M059J (cell line): ENCODE measurements at regions not wholly inside any gene's neighbourhood (a gene's known extent, or its start where the extent isn't known, plus 50 kb on each side); places are given as distances from the start of the nearest gene placed in this dataset.
A peak's percentile ranks its signal among the peaks of the same experiment; 100 is the strongest.
"Not testable (repeated sequence)": the region's sequence is repeated elsewhere in the genome, so short reads cannot be mapped to it uniquely, and the experiment has no call there.

Experiments
- DNase-seq: peaks from one replicate; pipeline ENCODE4 v3.0.0-alpha.2; 2012; ENCODE audit warnings: low read depth

DNA sequence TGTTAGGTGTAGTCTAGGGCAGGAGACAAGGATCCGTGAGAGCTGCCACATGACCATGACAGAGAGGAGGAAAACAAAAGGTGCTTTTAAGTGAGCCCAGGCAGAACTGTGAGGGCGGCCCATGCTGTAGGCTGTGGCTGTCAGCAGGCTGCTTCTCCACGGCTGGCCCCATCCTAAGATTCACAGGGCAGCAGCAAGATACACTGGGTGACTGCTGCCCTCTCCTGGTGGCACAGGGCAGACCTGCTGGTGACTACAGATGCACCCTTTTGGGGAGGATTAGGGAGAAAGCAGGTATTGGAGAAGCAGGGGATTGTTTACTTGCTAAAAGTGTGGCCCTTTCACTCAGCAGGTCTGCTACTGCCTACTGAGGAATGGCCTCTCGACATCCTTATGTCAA, 112.2 kb upstream of the CCZ1B start:
- DNase-seq, result peak; percentile 25

DNA sequence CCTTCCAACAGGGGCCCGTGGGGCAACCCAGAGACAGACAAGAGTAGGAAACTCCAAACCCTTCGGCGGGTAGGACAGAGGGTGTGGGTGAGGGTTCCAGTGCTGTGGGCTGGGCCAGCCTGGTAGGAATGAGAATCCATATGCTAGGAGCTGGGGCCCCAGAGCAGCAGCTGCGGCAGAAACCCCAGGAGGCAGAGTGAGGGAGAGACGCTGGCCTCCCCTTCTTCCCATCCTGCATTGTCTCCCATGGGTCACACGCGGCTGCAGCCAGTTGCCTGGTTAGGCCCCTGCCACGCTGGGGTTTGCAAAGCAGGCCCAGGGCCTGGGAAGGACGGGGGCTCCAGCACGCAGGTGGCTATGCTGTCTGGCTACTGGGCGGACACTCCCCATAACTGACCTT, 113.1 kb upstream of the CCZ1B start:
- not testable (repeated sequence) for DNase-seq

DNA sequence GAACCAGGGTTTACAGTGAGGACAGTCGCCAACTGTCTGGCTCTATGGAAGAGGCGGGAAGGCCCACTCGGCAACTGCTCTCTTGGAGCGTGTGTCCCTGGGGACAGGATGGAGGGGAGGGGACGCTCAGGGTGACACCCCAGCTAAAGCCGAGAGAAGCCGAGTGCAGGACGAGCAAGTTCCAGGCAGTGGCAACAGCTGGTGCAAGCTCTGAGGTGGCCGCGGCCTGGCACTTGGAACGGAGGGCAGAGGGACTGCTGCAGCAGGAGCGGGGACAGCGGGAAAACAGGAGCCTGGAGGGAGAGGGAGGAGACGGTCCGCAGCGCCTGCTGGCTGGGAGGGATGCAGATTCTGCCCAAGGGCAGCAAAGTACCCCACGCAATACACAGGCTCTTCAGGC, 113.8 kb upstream of the CCZ1B start:
- not testable (repeated sequence) for DNase-seq

DNA sequence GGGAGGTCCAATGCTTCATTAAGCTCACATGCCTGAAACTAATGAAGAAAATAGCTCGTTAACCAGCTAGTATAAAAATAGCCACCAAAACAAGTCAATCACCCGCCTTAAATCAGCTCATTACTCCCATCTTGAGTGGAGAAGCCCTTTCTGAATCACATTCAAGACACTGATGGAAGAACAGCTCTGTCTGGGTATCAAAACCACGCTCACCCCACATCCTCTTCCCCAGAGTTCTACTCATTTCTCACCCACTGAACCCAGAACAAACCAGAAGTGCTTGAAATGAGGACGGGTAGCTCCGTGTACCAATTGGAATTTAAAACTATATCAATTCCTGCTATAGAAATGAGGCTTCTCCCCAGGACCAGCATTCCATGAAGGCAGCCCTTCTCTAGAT, 120.8 kb upstream of the CCZ1B start:
- DNase-seq, result not testable (repeated sequence)

DNA sequence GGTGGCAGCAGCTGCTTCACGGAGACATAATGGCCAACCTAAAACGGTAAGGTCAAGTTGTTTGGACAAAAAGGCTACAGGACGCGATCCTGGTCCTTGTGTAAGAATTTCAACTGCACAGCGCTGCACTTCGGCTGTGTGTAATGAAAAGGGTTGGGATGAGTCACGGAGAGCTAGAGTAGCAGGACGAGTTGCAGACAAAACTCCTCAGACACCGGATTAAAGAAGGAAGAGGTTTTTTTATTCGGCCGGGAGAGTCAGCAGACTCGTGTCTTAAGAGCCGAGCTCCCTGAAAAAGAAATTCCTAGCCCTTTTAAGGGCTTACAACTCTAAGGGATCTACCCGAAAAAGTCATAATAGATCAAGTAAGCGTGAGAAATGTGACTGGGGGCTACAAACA, 124.2 kb upstream of the CCZ1B start:
- peak; percentile 42 for DNase-seq

DNA sequence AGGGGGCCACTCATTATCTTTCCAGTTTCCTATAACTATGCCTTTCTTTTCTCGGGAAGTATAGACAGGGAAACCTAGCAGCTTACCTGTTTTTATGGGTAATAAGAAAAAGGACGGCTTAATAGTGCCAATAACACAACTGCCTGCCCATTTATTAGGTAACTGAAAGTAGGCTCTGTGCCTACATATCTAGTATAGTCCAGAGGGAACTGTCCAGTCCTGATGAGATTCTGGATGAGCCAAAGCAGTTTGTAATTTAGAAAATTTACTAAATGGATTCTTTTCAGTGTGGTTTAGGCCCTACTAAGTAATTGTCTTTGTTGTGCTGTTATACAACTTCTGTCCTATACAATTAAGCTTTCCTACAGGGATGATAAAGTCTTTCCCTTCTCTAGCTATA, 125.5 kb upstream of the CCZ1B start:
- not testable (repeated sequence) for DNase-seq

DNA sequence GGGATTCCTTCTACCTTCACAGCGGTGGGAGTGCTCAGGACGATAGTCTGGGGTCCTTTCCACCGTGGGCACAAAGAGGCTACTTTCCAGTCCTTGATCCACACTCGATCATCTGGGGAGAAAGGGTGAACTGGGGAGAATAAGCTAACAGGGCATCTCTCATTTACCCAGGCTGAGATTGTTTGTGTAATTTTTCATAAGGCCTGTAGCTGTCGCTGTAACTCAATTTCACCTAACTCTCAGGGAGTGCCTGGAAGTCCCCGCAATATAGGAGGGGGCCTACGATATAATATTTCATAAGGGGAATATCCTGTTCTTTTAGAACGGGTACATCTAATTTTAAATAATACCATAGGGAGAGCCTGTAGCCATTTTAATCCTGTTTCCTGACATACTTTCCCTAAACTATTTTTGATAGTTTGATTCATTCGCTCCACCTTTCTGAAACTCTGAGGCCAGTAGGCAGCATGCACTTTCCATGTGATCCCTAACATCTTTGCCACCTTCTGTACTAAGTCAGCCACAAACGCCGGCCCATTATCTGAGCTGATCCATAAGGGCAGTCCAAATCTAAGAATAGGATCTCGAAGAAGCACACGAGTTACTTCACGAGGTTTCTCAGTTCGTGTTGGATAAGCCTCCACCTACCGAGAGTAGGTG, 127.2 kb upstream of the CCZ1B start:
- not testable (repeated sequence) for DNase-seq

DNA sequence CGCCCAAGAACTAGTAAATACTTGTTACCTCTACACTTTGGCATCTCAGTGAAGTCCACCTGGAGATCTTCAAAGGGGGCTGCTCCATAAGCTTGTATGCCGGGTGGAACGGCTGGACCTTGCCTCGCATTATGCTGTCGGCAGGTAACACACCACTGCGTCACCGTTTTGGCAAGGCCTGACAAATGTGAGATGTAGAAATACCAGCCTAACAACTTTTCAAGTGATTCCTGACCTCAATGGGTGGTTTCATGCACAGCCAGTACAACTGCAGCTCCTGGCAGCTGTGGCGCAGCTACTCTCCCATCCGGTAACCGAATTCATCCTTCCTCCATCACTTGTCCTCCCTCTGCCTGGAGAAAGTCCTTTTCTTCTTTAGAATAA, 127.7 kb upstream of the CCZ1B start:
- DNase-seq, result not testable (repeated sequence)

DNA sequence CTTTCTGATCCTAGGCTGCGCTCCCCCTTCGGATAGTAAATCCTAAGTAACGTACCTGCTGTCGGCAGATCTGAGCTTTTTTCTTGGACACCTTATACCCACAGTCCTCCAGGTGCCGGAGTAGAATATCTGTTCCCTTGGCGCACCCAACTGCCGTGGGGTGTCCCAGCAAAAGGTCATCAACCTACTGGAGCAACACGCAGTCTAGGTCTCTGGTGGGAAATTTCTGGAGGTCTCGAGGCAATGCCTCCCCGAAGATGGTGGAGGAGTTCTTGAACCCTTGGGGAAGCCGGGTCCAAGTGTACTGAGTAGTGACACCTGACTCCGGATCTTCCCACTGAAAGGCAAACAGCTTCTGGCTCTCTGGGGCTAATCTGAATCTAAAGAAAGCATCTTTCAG, 129.3 kb upstream of the CCZ1B start:
- not testable (repeated sequence) for DNase-seq

DNA sequence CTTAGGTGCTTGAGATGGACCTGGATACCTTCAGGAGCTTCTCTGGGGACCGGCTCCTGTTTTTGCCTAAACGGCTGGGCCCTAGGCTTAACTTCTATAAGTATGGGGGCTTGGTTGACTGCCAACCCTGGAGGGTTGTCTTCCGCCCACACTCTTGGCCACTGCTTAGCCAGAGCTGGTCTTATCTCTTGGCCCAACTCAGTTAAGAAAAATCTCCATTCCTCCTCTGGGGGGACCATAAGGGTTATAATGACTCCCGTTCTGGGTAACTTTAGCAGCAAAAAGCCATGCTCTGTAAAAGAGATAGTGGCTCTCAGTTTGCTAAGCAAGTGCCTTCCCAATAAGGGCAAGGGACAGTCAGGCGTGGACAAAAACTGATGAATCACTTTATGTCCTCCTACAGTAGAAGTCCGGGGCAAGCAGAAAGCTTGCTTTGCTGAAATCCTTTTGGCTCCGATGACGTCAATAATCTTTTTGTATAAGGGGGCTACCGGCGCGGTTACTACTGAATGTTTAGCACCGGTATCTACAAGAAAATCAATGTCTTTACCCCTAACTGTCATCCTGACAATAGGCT, 130.0 kb upstream of the CCZ1B start:
- not testable (repeated sequence) for DNase-seq

DNA sequence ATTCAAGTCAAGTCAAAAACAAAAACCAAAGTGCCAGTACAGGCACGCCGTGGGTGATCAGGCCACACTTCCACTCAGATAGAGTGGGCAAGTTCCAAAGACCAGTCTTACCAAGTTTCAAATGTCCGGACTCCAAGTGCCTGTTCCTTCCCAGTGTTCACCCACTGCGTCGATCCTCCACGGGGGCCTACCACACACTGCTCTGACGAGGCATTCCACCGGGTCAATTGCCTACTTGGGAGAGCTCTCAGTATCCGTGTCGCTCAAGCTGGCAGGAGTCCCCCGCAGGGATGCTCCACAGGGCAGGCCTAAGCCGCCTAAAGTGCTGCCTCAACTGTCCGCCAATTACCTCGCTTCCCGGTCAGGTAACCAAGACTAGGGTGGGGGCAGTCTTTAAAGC, 132.3 kb upstream of the CCZ1B start:
- DNase-seq, result not testable (repeated sequence)

DNA sequence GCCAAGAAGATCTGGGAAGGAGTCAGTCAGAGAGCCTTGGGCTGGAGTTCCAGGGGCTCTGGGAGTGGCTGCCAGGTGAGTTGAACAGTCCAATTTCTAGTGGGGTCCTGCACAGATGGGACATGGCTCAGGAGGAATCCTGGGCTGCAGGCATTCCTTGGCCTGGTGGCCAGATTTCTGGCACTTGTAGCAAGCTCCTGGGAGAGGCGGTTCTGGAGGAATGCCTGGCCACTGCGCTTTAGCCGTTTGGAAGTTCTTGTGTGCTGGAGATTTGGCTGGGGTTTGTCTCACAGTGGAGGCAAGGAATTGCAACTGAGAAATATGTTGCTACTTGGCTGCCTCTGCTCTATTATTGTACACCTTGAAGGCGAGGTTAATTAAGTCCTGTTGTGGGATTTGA, 133.9 kb upstream of the CCZ1B start:
- DNase-seq, result not testable (repeated sequence)

DNA sequence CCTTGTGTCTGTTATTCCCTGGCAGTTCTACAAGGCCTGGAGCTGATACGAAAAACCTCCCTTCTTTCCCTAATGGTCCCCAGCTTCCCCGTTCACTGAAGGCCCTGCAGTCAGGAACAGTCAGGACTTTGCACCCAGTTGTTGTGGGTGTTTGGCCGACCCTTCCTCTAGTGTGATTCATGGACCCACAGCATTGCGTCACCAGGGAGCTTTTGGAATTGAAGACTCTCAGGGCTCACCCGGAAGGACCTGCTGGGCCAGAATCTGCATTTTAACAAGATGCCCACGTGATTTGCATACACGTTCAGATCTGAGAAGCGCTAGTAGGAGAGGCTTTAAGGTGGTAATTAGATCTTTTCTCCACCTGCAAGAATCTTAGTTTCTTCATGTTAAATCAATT, 136.8 kb upstream of the CCZ1B start:
- not testable (repeated sequence) for DNase-seq

DNA sequence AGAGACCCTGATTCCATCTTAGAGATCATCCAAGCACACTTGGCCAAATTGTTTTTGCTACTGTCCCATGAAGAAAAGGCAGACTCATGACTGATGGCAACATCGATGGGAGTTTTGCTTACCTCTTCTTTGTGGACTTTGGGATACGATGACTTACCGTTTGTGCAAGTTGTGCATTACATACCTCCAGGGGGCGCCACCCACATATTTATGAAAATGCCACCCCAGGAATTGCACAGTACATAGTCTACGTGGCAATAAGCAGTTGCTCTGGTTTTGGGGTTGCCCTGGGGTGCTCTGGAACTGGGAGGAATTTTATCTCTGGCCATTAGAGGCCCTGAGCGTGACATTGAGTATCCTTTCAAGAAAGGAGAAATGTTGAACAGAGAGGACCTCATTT, 139.0 kb upstream of the CCZ1B start:
- DNase-seq, result peak; percentile 39

DNA sequence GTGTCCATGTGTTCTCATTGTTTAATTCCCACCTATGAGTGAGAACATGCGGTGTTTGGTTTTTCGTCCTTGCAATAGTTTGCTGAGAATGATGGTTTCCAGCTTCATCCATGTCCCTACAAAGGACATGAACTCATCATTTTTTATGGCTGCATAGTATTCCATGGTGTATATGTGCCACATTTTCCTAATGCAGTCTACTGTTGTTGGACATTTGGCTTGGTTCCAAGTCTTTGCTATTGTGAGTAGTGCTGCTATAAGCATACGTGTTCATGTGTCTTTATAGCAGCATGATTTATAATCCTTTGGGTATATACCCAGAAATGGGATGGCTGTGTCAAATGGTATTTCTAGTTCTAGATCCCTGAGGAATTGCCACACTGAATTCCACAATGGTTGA, 144.1 kb upstream of the CCZ1B start:
- DNase-seq, result not testable (repeated sequence)

DNA sequence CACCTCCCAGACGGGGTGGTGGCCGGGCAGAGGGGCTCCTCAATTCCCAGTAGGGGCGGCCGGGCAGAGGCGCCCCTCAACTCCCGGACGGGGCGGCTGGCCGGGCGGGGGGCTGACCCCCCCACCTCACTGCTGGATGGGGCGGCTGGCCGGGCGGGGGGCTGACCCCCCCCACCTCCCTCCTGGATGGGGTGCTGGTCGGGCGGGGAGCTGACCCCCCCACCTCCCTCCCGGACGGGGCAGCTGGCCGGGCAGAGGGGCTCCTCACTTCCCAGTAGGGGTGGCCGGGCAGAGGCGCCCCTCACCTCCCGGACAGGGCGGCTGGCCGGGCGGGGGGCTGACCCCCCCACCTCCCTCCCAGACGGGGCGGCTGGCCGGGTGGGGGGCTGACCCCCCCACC, 148.8 kb upstream of the CCZ1B start:
- DNase-seq, result not testable (repeated sequence)

DNA sequence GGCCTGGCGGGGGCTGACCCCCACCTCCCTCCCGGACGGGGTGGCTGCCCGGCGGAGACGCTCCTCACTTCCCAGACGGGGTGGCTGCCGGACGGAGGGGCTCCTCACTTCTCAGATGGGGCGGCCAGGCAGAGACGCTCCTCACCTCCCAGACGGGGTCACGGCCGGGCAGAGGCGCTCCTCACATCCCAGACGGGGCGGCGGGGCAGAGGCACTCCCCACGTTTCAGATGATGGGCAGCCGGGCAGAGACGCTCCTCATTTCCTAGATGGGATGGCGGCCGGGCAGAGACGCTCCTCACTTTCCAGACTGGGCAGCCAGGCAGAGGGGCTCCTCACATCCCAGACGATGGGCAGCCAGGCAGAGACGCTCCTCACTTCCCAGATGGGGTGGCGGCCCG, 149.3 kb upstream of the CCZ1B start:
- DNase-seq, result not testable (repeated sequence)

DNA sequence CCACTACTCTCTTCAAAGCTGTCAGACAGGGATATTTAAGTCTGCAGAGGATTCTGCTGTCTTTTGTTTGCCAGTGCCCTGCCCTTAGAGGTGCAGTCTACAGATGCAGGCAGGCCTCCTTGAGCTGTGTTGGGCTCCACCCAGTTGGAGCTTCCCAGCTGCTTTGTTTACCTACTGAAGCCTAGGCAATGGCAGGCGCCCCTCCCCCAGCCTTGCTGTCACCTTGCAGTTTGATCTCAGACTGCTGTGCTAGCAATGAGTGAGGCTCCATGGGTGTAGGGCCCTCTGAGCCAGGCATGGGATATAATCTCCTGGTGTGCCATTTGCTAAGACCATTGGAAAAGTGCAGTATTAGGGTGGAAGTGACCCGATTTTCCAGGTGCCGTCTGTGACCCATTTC, 151.3 kb upstream of the CCZ1B start:
- DNase-seq, result not testable (repeated sequence)

DNA sequence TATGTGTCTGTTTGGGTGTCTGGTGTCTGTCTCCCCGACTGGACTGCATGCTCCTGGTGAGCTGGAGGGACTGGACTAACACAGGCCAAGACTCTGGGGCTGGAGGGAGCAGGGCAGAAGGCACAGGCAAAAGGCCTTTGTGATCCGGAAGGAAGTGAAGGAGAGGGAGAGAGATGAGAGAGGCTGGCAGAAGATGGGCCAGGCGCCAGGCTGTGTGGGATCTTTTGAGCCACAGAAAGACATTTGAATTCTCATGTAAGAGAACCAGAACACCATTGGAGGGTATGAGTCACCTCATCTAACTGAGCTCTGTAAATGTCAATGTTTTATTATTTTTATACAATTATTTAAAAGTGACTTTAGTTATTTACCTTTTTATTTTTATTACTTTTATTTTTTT, 152.3 kb upstream of the CCZ1B start:
- peak; percentile 79 for DNase-seq

DNA sequence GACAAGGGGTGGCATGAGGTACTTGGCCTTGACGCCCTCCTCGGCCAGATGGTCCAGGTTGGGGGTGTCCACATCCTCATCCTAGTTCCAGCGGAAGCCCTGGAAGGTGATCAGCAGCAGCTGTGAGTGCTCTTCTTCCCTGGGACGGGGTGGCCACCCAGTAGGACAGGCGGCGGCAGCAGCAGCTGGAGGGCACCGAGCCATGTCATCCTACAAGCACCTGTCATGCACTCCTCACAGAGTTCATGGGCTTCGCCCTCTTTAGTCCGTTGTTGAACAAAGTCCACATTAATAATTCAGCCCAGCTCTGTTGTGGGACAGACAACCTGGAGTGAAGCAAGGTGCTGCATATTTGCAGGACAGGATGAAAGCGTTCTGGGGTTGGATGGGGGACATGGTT, 153.4 kb upstream of the CCZ1B start:
- DNase-seq, result not testable (repeated sequence)

DNA sequence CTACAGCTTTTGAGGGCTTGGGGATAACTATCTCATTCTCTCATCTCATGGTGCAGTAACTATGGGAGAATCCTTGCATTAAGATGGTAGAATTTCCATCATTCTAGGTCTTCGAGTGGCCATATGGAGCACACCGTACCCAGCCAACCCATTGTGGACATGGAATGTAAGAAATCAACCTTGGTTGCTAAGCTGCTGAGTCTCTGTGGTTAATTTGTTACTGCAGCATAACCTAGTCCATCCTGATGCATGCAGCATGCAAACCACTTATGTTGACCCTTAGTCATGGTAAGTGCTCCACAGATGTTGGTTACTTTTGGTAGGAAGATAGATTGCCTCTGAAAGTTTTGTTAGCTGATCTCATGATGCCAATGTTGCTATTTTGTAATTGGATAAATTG, 156.3 kb upstream of the CCZ1B start:
- not testable (repeated sequence) for DNase-seq

DNA sequence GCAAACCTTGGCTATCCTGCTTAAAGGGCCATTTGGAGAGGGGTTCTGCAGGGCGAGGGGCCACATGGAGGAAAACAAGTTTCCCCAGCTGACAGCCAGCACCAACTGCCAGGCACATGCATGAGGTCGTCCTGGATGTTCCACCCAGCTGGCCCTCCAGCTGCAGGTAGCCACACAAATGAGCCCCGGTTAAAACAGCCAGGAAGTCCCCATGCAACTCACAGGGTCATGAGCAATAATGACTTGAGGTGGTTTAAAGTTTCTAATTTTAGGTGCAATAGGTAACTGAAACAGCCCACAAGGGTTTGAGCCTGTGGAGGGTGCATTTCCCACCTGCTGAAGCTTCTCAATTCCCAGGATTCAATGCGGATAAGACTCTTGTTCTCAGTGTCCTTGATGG, 160.8 kb upstream of the CCZ1B start:
- not testable (repeated sequence) for DNase-seq

DNA sequence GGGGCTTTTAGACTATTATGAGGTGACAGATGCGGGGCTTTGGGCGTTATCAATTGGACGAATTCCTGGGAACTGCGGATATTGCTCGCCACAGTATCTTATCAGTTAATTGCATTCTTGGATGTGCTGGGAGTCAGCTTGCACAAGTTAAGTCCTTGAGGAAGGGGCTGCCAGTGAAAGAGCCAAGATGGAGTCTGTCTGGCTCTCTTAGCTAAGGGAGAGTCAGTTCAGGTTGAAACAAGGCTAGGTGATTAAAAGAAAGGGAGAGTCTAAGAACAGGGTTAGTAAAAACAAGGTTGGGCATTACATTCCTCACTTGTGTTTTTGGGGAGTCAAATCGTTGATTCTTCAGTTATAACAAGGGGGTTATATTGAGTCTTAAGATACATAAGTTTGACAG, 162.5 kb upstream of the CCZ1B start:
- DNase-seq, result not testable (repeated sequence)

DNA sequence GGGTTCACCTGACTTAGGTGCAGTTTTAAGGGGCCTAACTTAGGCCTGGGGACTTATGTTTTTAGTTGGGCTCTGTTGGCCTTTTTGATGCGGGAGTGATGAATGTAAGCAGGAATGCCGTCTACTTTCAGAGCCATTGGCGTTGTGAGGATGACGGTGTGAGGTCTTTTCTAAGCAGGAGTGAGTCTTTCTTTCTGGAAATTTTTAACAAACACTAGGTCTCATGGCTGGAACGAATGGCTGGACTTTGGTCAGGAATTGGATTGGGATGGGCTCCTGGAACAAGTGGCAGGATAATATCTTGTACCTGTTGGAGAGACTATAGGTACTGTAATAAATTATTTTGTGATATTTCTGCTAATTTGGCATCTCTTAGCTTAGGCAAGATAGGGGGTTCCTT, 163.9 kb upstream of the CCZ1B start:
- not testable (repeated sequence) for DNase-seq
